ENCODE measurements at regions not wholly inside any gene's neighbourhood (a gene's known extent, or its start where the extent isn't known, plus 50 kb on each side); places are given as distances from the start of the nearest gene placed in this dataset.

GRCh38 chr9:82424599-82425120 lies 436.1 kb downstream of the SPATA31D1 start:
- TF ChIP-seq POLR2AphosphoS5 (IDR thresholded peaks at IDR 0.05; ENCODE audit: low read depth, low read length) = no peak
- TF ChIP-seq EZH2phosphoT487 (IDR thresholded peaks at IDR 0.05; ENCODE audit: borderline replicate concordance) = no peak
- TF ChIP-seq, protein P1, sequence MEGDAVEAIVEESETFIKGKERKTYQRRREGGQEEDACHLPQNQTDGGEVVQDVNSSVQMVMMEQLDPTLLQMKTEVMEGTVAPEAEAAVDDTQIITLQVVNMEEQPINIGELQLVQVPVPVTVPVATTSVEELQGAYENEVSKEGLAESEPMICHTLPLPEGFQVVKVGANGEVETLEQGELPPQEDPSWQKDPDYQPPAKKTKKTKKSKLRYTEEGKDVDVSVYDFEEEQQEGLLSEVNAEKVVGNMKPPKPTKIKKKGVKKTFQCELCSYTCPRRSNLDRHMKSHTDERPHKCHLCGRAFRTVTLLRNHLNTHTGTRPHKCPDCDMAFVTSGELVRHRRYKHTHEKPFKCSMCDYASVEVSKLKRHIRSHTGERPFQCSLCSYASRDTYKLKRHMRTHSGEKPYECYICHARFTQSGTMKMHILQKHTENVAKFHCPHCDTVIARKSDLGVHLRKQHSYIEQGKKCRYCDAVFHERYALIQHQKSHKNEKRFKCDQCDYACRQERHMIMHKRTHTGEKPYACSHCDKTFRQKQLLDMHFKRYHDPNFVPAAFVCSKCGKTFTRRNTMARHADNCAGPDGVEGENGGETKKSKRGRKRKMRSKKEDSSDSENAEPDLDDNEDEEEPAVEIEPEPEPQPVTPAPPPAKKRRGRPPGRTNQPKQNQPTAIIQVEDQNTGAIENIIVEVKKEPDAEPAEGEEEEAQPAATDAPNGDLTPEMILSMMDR (IDR thresholded peaks at IDR 0.05 in 2 of 3, conservative IDR thresholded peaks at IDR 0.05 in 1 of 3; ENCODE audit: borderline replicate concordance in 1 of 3, insufficient read depth in 1 of 3, low read depth in 2 of 3, low read length in 2 of 3) = no peak
- TF ChIP-seq, protein P2, sequence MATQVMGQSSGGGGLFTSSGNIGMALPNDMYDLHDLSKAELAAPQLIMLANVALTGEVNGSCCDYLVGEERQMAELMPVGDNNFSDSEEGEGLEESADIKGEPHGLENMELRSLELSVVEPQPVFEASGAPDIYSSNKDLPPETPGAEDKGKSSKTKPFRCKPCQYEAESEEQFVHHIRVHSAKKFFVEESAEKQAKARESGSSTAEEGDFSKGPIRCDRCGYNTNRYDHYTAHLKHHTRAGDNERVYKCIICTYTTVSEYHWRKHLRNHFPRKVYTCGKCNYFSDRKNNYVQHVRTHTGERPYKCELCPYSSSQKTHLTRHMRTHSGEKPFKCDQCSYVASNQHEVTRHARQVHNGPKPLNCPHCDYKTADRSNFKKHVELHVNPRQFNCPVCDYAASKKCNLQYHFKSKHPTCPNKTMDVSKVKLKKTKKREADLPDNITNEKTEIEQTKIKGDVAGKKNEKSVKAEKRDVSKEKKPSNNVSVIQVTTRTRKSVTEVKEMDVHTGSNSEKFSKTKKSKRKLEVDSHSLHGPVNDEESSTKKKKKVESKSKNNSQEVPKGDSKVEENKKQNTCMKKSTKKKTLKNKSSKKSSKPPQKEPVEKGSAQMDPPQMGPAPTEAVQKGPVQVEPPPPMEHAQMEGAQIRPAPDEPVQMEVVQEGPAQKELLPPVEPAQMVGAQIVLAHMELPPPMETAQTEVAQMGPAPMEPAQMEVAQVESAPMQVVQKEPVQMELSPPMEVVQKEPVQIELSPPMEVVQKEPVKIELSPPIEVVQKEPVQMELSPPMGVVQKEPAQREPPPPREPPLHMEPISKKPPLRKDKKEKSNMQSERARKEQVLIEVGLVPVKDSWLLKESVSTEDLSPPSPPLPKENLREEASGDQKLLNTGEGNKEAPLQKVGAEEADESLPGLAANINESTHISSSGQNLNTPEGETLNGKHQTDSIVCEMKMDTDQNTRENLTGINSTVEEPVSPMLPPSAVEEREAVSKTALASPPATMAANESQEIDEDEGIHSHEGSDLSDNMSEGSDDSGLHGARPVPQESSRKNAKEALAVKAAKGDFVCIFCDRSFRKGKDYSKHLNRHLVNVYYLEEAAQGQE (IDR thresholded peaks at IDR 0.05; ENCODE audit: low read depth) = no peak
- TF ChIP-seq, protein P3, sequence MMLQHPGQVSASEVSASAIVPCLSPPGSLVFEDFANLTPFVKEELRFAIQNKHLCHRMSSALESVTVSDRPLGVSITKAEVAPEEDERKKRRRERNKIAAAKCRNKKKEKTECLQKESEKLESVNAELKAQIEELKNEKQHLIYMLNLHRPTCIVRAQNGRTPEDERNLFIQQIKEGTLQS (IDR thresholded peaks at IDR 0.05) = no peak
- no peak for TF ChIP-seq RAD21 (IDR thresholded peaks at IDR 0.05; ENCODE audit: low read depth)
- no peak for TF ChIP-seq ZFX (IDR thresholded peaks at IDR 0.05)
- TF ChIP-seq SP1 (IDR thresholded peaks at IDR 0.05; ENCODE audit: low read depth) = no peak
